ENCODE measurements at regions not wholly inside any gene's neighbourhood (a gene's known extent, or its start where the extent isn't known, plus 50 kb on each side); places are given as distances from the start of the nearest gene placed in this dataset.

- no peak for TF ChIP-seq CTCF (IDR thresholded peaks at IDR 0.05; ENCODE audit: unreplicated experiment)
- Mint-ChIP-seq H3K27ac (no peak overlapping the region), H3K27me3 (no peaks in the 10 kb centered on the region), H3K4me1 (ENCODE audit: low read depth) (peaks cover 5% of the 10 kb centered on the region), H3K36me3 (ENCODE audit: insufficient read depth) (no peaks in the 10 kb centered on the region), H3K9me3 (ENCODE audit: low read depth) (no peaks in the 10 kb centered on the region), H3K4me3 (ENCODE audit: low read depth) (no peak overlapping the region)
- DNase-seq (ENCODE audit: low spot score, unreplicated experiment): no peak
Observed at GRCh38 chr4:20318001-20318908, 66.5 kb downstream of the SLIT2 start.

GRCh38 chr4:20318909-20319277, 67.2 kb downstream of the SLIT2 start:
- Mint-ChIP-seq H3K27ac (no peak overlapping the region), H3K9me3 (ENCODE audit: low read depth) (no peaks in the 10 kb centered on the region), H3K4me3 (ENCODE audit: low read depth) (no peak overlapping the region), H3K27me3 (no peaks in the 10 kb centered on the region), H3K36me3 (ENCODE audit: insufficient read depth) (no peaks in the 10 kb centered on the region), H3K4me1 (ENCODE audit: low read depth) (peaks cover 5% of the 10 kb centered on the region)
- TF ChIP-seq CTCF (IDR thresholded peaks at IDR 0.05; ENCODE audit: unreplicated experiment): no peak
- DNase-seq (ENCODE audit: low spot score, unreplicated experiment): no peak

GRCh38 chr4:20319825-20320612, 68.3 kb downstream of the SLIT2 start:
- Mint-ChIP-seq H3K27me3 (no peaks in the 10 kb centered on the region), H3K9me3 (ENCODE audit: low read depth) (no peaks in the 10 kb centered on the region), H3K4me3 (ENCODE audit: low read depth) (no peak overlapping the region), H3K36me3 (ENCODE audit: insufficient read depth) (no peaks in the 10 kb centered on the region), H3K27ac (no peak overlapping the region), H3K4me1 (ENCODE audit: low read depth) (peaks cover 5% of the 10 kb centered on the region)
- no peak for TF ChIP-seq CTCF (IDR thresholded peaks at IDR 0.05; ENCODE audit: unreplicated experiment)
- DNase-seq (ENCODE audit: low spot score, unreplicated experiment): no peak

- no peaks in the 10 kb centered on the region for H3K9me3 Mint-ChIP-seq (ENCODE audit: low read depth)
- no peaks in the 10 kb centered on the region for H3K36me3 Mint-ChIP-seq (ENCODE audit: insufficient read depth)
- TF ChIP-seq CTCF (IDR thresholded peaks at IDR 0.05; ENCODE audit: unreplicated experiment): no peak
Observed at GRCh38 chr4:20323991-20324390, 72.3 kb downstream of the SLIT2 start.

GRCh38 chr4:20326460-20326859, 74.8 kb downstream of the SLIT2 start:
- H3K27me3 Mint-ChIP-seq: no peaks in the 10 kb centered on the region
- no peaks in the 10 kb centered on the region for H3K36me3 Mint-ChIP-seq (ENCODE audit: insufficient read depth)
- H3K27ac Mint-ChIP-seq: no peak overlapping the region
- no peaks in the 10 kb centered on the region for H3K4me1 Mint-ChIP-seq (ENCODE audit: low read depth)
- H3K4me3 Mint-ChIP-seq (ENCODE audit: low read depth): no peak overlapping the region
- DNase-seq (ENCODE audit: low spot score, unreplicated experiment): no peak
- no peaks in the 10 kb centered on the region for H3K9me3 Mint-ChIP-seq (ENCODE audit: low read depth)
- TF ChIP-seq CTCF (IDR thresholded peaks at IDR 0.05; ENCODE audit: unreplicated experiment): no peak

More at GRCh38 chr4:20323991-20324390, 72.3 kb downstream of the SLIT2 start:
- no peaks in the 10 kb centered on the region for H3K27me3 Mint-ChIP-seq
- no peak overlapping the region for H3K4me3 Mint-ChIP-seq (ENCODE audit: low read depth)
- H3K27ac Mint-ChIP-seq: no peak overlapping the region
- peaks cover 5% of the 10 kb centered on the region for H3K4me1 Mint-ChIP-seq (ENCODE audit: low read depth)
- no peak for DNase-seq (ENCODE audit: low spot score, unreplicated experiment)

All from progenitor cell of endocrine pancreas (in vitro differentiated cells).